ENCODE measurements at regions not wholly inside any gene's neighbourhood (a gene's known extent, or its start where the extent isn't known, plus 50 kb on each side); places are given as distances from the start of the nearest gene placed in this dataset.

DNA sequence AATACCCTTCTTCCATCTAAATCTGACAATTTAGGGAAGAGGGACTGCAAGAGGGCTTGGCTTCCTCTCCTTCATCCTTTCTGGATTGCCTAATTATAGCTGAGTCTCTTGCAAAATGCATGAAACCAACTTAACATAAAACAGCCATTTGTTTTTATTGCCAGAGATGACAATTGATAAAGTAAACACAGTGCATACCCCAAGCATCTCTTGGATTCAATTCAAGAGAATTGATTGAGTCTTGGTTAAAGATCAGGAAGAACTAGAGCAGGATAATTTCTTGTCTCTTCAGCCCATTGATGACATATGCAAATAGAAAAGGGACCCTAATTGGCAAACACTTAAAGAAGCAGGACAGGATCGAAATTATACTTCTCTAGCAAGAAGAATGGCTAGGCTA, 617.1 kb upstream of the PTBP2 start:
- Histone ChIP-seq H4K20me1 (replicated peaks in 1 of 2; ENCODE audit: control insufficient read depth in 1 of 2, insufficient read depth in 2 of 2, low read length in 2 of 2) (no peaks in the 10 kb centered on the region), H2BK15ac (ENCODE audit: low read length) (no peak overlapping the region), H4K5ac (ENCODE audit: insufficient read length, low read depth, low read length) (no peak overlapping the region), H2BK20ac (ENCODE audit: low read length) (no peak overlapping the region), H3K79me2 (ENCODE audit: control insufficient read depth in 1 of 2, insufficient read depth in 2 of 2, low read length in 2 of 2) (no peaks in the 10 kb centered on the region), H3K18ac (ENCODE audit: extremely low read depth, low read length) (no peak overlapping the region), H3K4me1 (replicated peaks in 1 of 4; ENCODE audit: control insufficient read depth in 3 of 4, insufficient read depth in 4 of 4, low read length in 3 of 4) (peaks cover 0 to 5% (median 1%) of the 10 kb centered on the region in 4 experiments; a peak in 3 of 7 replicates), H3K9ac (replicated peaks in 1 of 4; ENCODE audit: extremely low read depth in 1 of 4, low read depth in 3 of 4, low read length in 3 of 4) (no peak overlapping the region), H4K8ac (ENCODE audit: extremely low read depth, insufficient read depth, low read length) (no peak overlapping the region), H3K4me3 (ENCODE audit: extremely low read depth in 1 of 4, insufficient read depth in 2 of 4, low read depth in 3 of 4, low read length in 4 of 4) (no peak overlapping the region), H3K4me2 (ENCODE audit: insufficient read depth in 1 of 2, low read depth in 2 of 2, low read length in 2 of 2) (no peak overlapping the region), H2BK120ac (replicated peaks; ENCODE audit: low read depth, low read length) (no peak overlapping the region), H3K36me3 (ENCODE audit: control insufficient read depth in 2 of 4, insufficient read depth in 4 of 4, low read length in 3 of 4) (no peaks in the 10 kb centered on the region), H3K14ac (ENCODE audit: insufficient read length) (no peak overlapping the region), H2AK5ac (ENCODE audit: low read depth, low read length) (no peak overlapping the region), H3K23me2 (ENCODE audit: low read depth, low read length) (no peaks in the 10 kb centered on the region), H3K9me3 (ENCODE audit: insufficient read depth in 2 of 2, low read depth in 1 of 2, low read length in 1 of 2) (no peaks in the 10 kb centered on the region), H3K4ac (replicated peaks; ENCODE audit: insufficient read length, low read depth, low read length) (no peak overlapping the region), H2AFZ (ENCODE audit: low read length) (no peak overlapping the region), H3K79me1 (ENCODE audit: low read depth, low read length) (no peaks in the 10 kb centered on the region), H3K56ac (replicated peaks; ENCODE audit: insufficient read length, low read depth, low read length) (no peak overlapping the region), H4K91ac (replicated peaks; ENCODE audit: insufficient read length, low read length) (no peak overlapping the region), H3K27ac (ENCODE audit: low read depth, low read length) (no peak overlapping the region), H3K27me3 (replicated peaks in 1 of 4; ENCODE audit: control insufficient read depth in 3 of 4, extremely low read depth in 1 of 4, insufficient read depth in 3 of 4, low read length in 3 of 4) (no peaks in the 10 kb centered on the region; a peak in 1 of 7 replicates), H2BK12ac (ENCODE audit: low read depth, low read length) (no peak overlapping the region), H2BK5ac (ENCODE audit: low read depth, low read length) (no peak overlapping the region), H3K23ac (ENCODE audit: insufficient read length) (no peak overlapping the region)
- no peak for TF ChIP-seq POLR2A (IDR thresholded peaks at IDR 0.05; ENCODE audit: control extremely low read depth in 1 of 2, low read depth in 2 of 2, low read length in 2 of 2)
- TF ChIP-seq POLR2AphosphoS5 (IDR thresholded peaks at IDR 0.05; ENCODE audit: low read depth, low read length), result no peak
- TF ChIP-seq ASH2L (IDR thresholded peaks at IDR 0.05; ENCODE audit: low read length), result no peak
- TF ChIP-seq SRF (IDR thresholded peaks at IDR 0.05; ENCODE audit: low read depth, low read length), result no peak
- TF ChIP-seq SP4 (IDR thresholded peaks at IDR 0.05; ENCODE audit: low read length), result no peak
- no peak for TF ChIP-seq TCF12 (IDR thresholded peaks at IDR 0.05; ENCODE audit: low read depth, low read length)
- no peak for TF ChIP-seq EZH2 (IDR thresholded peaks at IDR 0.05; ENCODE audit: low read depth, low read length, severe bottlenecking)
- TF ChIP-seq, protein P1, sequence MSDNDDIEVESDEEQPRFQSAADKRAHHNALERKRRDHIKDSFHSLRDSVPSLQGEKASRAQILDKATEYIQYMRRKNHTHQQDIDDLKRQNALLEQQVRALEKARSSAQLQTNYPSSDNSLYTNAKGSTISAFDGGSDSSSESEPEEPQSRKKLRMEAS (IDR thresholded peaks at IDR 0.05), result no peak
- TF ChIP-seq SAP30 (IDR thresholded peaks at IDR 0.05; ENCODE audit: insufficient read depth, insufficient replicate concordance, low read length), result no peak
- TF ChIP-seq CHD2 (IDR thresholded peaks at IDR 0.05; ENCODE audit: low read length), result no peak
- no peak for TF ChIP-seq EGR1 (IDR thresholded peaks at IDR 0.05; ENCODE audit: borderline replicate concordance, low read depth, low read length)
- TF ChIP-seq SIRT6 (IDR thresholded peaks at IDR 0.05; ENCODE audit: low read length), result no peak
- no peak for TF ChIP-seq ATF3 (IDR thresholded peaks at IDR 0.05; ENCODE audit: insufficient read depth, low read depth, low read length)
- TF ChIP-seq BRCA1 (IDR thresholded peaks at IDR 0.05; ENCODE audit: low read depth, low read length), result no peak
- TF ChIP-seq TBP (IDR thresholded peaks at IDR 0.05; ENCODE audit: low read depth, low read length), result no peak
- TF ChIP-seq YY1 (IDR thresholded peaks at IDR 0.05; ENCODE audit: low read depth, low read length), result no peak
- WGBS, 2 experiments (ENCODE audit: extremely low coverage in 1 of 2, insufficient coverage in 1 of 2, insufficient read length in 1 of 2, insufficient replicate concordance in 2 of 2, low coverage in 1 of 2, low lambda C conversion rate in 2 of 2, missing lambda C conversion rate in 1 of 2), result 86% methylated on average over 1 of the region's 1 CpG; no CpG with 5 or more reads in 1 of the 2 experiments
- ChIA-PET CTCF (ENCODE audit: partially characterized antibody) (no interaction called here), POLR2A (ENCODE audit: partially characterized antibody) (no interaction called here)
- FAIRE-seq (no peak), DNase-seq (ENCODE audit: low read depth in 1 of 2, low spot score in 2 of 2) (no peak)

All from H1 (cell line).